ENCODE measurements at regions not wholly inside any gene's neighbourhood (a gene's known extent, or its start where the extent isn't known, plus 50 kb on each side); places are given as distances from the start of the nearest gene placed in this dataset.

DNA sequence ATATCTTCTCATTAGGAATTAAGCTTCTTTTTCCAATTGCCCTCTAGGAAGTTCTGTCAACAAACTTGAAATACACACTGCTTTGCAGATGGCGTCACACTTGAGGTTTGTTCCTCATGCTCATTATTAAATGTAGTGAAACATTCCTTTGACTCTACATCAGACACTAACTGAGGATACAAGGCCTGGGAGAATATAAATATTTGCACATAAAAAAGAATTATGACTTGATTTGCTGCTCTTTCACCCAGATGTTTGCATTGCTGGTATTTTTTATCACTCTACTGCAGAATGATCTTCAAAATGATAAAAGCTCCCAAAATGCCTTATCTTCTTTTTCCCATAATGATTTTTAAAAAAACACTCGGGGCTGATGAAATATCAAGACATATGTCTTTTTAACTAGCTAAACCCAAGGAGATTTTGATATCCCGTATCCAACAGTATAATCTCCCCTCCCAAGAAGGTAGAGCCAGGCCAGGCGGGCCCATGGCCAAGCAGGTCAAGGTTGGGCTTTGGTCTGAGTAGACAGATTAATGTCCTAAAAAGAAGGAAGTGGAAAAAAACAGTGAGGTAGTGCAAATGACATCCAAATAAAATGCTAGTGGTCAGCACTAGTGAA lies 264.6 kb downstream of the HHIPL2 start:
- no peak for TF ChIP-seq POLR2AphosphoS5 (IDR thresholded peaks at IDR 0.05)
- no peak for TF ChIP-seq CTCF (IDR thresholded peaks at IDR 0.05)
- no peak for TF ChIP-seq POLR2A (IDR thresholded peaks at IDR 0.05)
- no peak for TF ChIP-seq EP300 (IDR thresholded peaks at IDR 0.05)

All from stomach (tissue), 4 donors.